ENCODE measurements at regions not wholly inside any gene's neighbourhood (a gene's known extent, or its start where the extent isn't known, plus 50 kb on each side); places are given as distances from the start of the nearest gene placed in this dataset.

- BruUV-seq (replicated peaks): no TSS peak
- ChIA-PET POLR2A (interaction anchor here (0.6 to 0.7 kb wide), 2 partner anchors 54 to 1050 kb away, joined by 3 to 4 read pairs; no protein-coding TSS in a partner anchor), CTCF (interaction anchor here (1.3 kb wide), 1 partner anchor 23 kb away, joined by 4 read pairs; no protein-coding TSS in a partner anchor)
- peaks cover 44% of the 10 kb centered on the region for H3K4me1 Mint-ChIP-seq (ENCODE audit: insufficient read depth, unreplicated experiment)
- H3K27ac Mint-ChIP-seq (ENCODE audit: low read depth, unreplicated experiment): peak overlapping the region; percentile 87
- TF ChIP-seq CTCF (IDR thresholded peaks at IDR 0.05; ENCODE audit: unreplicated experiment): no peak
- no peaks in the 10 kb centered on the region for H3K9me3 Mint-ChIP-seq (ENCODE audit: unreplicated experiment)
- no peaks in the 10 kb centered on the region for H3K27me3 Mint-ChIP-seq (ENCODE audit: insufficient read depth, unreplicated experiment)
- intact Hi-C loops (cut with micrococcal nuclease): no loop called here
- no peak overlapping the region for H3K4me3 Mint-ChIP-seq (ENCODE audit: unreplicated experiment)
- peaks cover 7% of the 10 kb centered on the region for H3K36me3 Mint-ChIP-seq (ENCODE audit: insufficient read depth, unreplicated experiment)
- peak; percentile 18 for DNase-seq (ENCODE audit: unreplicated experiment)
These were observed 254.8 kb downstream of the MSRB3 start for GRCh38 chr12:65533177-65533883.

- intact Hi-C loops (cut with micrococcal nuclease): no loop called here
- Mint-ChIP-seq H3K4me3 (ENCODE audit: unreplicated experiment) (no peak overlapping the region), H3K27me3 (ENCODE audit: insufficient read depth, unreplicated experiment) (no peaks in the 10 kb centered on the region), H3K9me3 (ENCODE audit: unreplicated experiment) (no peaks in the 10 kb centered on the region), H3K36me3 (ENCODE audit: insufficient read depth, unreplicated experiment) (peaks cover 7% of the 10 kb centered on the region), H3K27ac (ENCODE audit: low read depth, unreplicated experiment) (no peak overlapping the region), H3K4me1 (ENCODE audit: insufficient read depth, unreplicated experiment) (peaks cover 44% of the 10 kb centered on the region)
- no peak for DNase-seq (ENCODE audit: unreplicated experiment)
- POLR2A ChIA-PET: interaction anchor here (0.7 to 1.0 kb wide), 2 partner anchors 35 to 402 kb away, joined by 3 read pairs; no protein-coding TSS in a partner anchor
- TF ChIP-seq CTCF (IDR thresholded peaks at IDR 0.05; ENCODE audit: unreplicated experiment): no peak
- CTCF ChIA-PET: interaction anchor here (0.6 to 1.3 kb wide), 3 partner anchors 22 to 222 kb away, joined by 3 to 4 read pairs (median 4); no protein-coding TSS in a partner anchor
- BruUV-seq (replicated peaks): no TSS peak
These were observed 255.9 kb downstream of the MSRB3 start for GRCh38 chr12:65534238-65534841.

- ChIA-PET CTCF (no interaction called here), POLR2A (no interaction called here)
- Mint-ChIP-seq H3K27ac (ENCODE audit: low read depth, unreplicated experiment) (peak overlapping the region; percentile 84), H3K4me1 (ENCODE audit: insufficient read depth, unreplicated experiment) (peaks cover 44% of the 10 kb centered on the region), H3K9me3 (ENCODE audit: unreplicated experiment) (no peaks in the 10 kb centered on the region), H3K27me3 (ENCODE audit: insufficient read depth, unreplicated experiment) (no peaks in the 10 kb centered on the region), H3K36me3 (ENCODE audit: insufficient read depth, unreplicated experiment) (peaks cover 5% of the 10 kb centered on the region), H3K4me3 (ENCODE audit: unreplicated experiment) (no peak overlapping the region)
- DNase-seq (ENCODE audit: unreplicated experiment): no peak
- no TSS peak for BruUV-seq (replicated peaks)
- no peak for TF ChIP-seq CTCF (IDR thresholded peaks at IDR 0.05; ENCODE audit: unreplicated experiment)
- intact Hi-C loops (cut with micrococcal nuclease): no loop called here
These were observed 257.5 kb downstream of the MSRB3 start for GRCh38 chr12:65535946-65536345.

GRCh38 chr12:65536351-65536750, 257.9 kb downstream of the MSRB3 start:
- intact Hi-C loops (cut with micrococcal nuclease): no loop called here
- no peak for DNase-seq (ENCODE audit: unreplicated experiment)
- Mint-ChIP-seq H3K36me3 (ENCODE audit: insufficient read depth, unreplicated experiment) (peaks cover 1% of the 10 kb centered on the region), H3K27ac (ENCODE audit: low read depth, unreplicated experiment) (peak overlapping the region; percentile 84), H3K4me3 (ENCODE audit: unreplicated experiment) (no peak overlapping the region), H3K4me1 (ENCODE audit: insufficient read depth, unreplicated experiment) (peaks cover 44% of the 10 kb centered on the region), H3K9me3 (ENCODE audit: unreplicated experiment) (no peaks in the 10 kb centered on the region), H3K27me3 (ENCODE audit: insufficient read depth, unreplicated experiment) (no peaks in the 10 kb centered on the region)
- ChIA-PET POLR2A (interaction anchor here (0.7 to 1.4 kb wide), 4 partner anchors 8 to 67 kb away, joined by 3 to 4 read pairs (median 4); no protein-coding TSS in a partner anchor), CTCF (interaction anchor here (0.8 to 1.3 kb wide), 2 partner anchors 10 to 22 kb away, joined by 4 to 6 read pairs; no protein-coding TSS in a partner anchor)
- BruUV-seq (replicated peaks): TSS peak; percentile 97
- no peak for TF ChIP-seq CTCF (IDR thresholded peaks at IDR 0.05; ENCODE audit: unreplicated experiment)
